ENCODE measurements at regions not wholly inside any gene's neighbourhood (a gene's known extent, or its start where the extent isn't known, plus 50 kb on each side); places are given as distances from the start of the nearest gene placed in this dataset.

DNA sequence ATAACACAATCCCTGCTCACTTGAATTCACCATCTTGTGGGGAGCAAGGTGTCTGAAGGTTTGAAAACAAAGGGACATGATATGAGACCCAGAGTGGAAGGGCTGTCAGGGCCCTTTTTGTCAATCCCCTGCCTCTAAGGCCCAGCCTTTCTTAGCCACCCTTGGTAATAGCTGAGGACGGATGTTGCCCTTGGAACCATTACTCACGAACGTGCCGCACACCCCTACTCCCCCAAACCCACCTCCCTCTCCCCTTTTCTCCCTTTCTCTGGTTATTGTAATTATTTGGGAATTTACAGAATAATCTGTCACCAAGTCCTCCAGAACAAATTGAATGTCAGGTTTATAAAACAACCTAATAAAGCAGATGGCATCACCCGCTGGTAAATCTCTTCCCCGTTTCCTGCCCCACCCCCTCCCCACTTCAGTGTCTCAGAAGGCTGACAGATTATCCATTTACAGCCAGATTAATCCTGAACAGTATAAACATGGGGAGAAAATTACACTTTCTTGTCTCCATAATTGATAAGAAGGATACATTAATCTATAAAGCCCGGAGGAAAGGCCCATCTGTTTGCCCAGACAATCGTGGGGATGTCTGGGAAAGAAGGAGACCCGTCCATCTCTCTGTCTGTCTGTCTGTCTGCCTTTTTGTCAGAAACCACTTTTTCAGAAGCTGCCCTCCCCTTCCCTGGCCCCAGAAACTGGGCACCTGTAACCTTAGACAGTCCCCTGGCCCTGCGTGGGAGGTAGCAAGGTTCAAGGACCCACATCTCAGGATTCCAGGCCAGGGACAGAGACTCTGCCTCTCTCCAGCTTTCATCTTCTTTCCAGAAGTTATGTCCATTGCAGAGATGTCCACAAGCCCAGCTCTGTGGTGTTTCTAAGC is 60.6 kb upstream of the CD34 start:
- no peak for DNase-seq (ENCODE audit: low read depth in 4 of 4, low spot score in 1 of 4)

DNA sequence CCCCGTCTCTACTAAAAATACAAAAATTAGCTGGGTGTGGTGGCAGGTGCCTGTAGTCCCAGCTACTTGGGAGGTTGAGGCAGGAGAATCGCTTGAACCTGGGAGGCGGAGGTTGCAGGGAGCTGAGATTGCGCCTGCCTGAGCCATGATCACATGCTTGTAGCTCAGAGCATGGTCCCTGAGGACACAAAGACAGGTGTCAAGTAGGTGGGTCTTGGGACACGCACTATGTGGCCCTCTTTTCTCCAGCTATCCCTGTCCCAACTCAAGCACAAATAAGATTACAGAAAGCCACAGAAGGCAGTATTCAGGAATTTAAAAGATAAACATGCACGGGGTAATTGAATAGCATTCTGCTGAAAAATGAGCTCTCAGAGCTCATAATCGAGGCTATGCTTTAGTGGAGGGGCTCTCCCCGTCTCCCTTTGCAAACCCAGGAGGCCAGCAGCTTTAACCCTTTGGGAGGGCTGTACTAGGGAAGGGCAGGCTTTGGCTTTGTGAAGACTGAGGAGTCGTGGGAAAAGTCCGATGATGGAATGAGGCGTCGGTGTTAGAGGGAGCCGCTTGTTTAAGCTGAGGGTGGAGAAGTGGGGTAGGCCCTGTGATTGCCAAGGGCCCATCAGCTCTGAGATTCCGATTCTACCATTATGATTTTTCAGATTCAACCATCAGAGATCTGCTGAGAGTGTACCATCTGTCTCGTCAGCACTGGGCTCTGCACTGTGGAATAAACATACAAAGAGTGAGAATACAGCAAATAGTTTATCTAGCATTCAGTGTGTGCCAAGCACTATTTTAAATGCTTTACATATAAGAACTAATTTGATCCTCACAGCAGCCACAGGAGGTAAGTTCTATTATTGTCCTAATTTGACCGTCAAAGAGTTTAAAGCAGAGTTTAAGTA is 59.7 kb upstream of the CD34 start:
- no peak for DNase-seq (ENCODE audit: low read depth in 4 of 4, low spot score in 1 of 4)

DNA sequence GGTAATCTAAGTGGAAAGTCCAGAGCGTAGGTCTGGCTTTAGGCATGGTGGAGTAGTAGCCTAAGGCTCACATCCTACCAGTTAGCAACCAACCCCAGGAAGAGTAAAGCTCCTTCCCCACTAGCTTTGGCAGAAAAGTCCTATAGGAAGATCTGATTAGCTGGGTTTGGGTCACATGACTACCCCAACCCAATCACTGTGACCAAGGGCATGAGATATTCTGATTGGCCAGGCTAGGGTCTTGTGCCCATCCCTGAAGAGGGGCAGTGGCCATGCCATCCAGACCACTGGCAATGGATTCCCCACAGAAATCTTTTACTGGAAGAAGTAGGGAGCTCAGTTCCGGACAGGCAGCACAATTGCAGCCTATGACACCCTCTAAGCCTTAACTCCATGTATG is 58.6 kb upstream of the CD34 start:
- no peak for DNase-seq (ENCODE audit: low read depth in 4 of 4, low spot score in 1 of 4)

DNA sequence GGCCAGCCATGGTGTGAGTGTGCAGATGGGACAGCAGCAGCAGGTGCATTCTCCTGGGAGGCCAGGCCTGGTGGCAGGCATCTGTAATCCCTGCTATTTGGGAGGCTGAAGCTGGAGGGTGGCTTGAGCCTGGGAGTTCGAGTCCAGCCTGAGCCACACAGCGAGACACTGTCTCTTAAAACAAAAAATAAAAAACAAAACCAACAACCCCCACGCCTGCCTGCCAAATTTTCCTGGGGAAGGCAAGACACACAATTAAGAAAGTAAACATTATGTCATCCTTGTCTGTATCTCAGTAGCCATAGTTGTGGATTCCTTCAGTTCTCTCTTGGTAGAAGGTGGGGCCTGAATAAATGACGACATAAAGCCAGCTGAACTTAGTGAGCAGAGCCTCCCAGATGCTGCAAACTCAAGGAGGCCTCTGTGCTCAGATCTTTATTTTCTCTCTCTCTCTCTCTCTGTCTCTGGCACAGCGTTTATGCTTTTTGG is 57.6 kb upstream of the CD34 start:
- no peak for DNase-seq (ENCODE audit: low read depth in 4 of 4, low spot score in 1 of 4)

DNA sequence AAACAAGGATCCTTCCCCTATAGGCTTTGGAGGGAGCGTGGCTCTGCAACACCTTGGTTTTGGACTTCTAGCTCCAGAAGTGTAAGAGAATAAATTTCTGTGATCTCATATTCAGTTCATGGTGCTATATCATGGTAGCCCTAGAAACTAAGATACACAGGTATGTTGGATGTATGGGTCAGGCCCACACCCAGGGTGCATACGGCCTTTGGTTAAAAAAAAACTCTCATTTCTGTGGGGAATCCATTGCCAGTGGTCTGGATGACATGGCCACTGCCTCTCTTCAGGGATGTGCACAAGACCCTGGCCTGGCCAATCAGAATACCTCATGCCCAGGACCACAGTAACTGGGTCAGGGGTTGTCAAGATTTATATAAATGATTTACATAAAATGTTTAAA is 56.8 kb upstream of the CD34 start:
- no peak for DNase-seq (ENCODE audit: low read depth in 4 of 4, low spot score in 1 of 4)

DNA sequence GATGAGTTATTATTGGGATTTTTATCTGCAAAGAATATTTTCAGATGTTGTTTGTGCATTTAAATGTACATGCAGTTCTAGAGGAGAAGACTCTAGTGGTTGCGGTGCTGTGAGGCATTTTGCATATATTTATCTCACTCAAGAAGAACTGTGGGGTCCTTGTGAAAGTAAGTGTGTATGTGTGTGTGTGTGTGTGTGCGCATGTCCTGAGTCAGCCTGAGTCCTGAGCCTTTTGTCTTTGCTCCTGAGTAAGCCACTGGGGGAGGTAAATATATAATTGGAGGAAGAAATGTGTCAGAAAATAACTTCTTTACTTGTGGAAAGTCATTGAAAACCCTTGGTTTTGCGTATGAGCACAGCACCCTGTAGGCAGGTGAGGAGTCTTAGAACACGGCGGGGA is 55.6 kb upstream of the CD34 start:
- DNase-seq (ENCODE audit: low read depth in 4 of 4, low spot score in 1 of 4), result no peak

DNA sequence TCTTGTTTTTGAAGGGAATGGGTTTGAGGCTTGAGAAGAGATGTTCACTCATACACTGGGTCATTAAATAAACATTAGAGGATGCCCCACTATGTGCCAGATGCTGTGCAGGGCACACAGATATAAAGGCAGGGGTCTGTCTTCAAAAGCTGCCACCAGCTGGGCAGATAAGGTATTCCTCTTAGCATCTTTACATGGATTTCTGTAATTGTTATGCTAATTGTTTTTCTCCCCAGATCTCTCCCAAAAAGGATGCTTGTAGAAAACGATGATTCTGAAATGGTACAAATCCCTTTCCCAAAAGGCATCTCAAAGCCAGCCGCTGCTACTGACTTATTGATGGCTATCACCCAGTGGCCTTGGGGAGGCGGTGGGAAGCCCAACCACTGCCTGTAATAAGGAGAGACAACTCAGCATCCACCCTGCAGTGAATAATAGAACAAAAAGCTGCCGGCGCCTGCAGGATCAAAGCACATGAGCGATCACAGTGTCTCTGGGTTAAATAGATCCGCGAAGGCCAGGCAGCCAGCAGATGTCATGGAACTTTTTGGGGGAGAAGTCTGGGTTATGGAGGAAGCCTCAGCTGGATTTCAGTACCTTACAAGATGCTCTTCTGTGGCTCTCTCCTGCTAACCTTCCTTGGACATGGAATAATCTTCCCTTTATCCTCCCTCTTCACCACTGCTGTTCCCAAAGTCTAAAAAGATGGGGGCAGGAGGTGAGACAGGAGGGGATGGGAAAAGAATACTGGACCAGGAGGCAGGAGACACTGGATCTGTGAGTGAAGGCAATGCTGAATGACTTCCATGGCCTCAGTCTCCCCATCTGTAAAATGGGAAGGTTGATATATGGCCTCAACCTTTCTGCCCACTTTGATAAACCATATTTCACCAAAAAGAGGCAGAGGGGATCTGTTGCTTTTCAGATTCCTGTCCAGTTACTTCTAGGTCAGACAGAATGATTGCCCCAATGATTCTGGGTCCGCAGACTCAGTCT is 54.8 kb upstream of the CD34 start:
- DNase-seq (ENCODE audit: low read depth in 4 of 4, low spot score in 1 of 4), result no peak

DNA sequence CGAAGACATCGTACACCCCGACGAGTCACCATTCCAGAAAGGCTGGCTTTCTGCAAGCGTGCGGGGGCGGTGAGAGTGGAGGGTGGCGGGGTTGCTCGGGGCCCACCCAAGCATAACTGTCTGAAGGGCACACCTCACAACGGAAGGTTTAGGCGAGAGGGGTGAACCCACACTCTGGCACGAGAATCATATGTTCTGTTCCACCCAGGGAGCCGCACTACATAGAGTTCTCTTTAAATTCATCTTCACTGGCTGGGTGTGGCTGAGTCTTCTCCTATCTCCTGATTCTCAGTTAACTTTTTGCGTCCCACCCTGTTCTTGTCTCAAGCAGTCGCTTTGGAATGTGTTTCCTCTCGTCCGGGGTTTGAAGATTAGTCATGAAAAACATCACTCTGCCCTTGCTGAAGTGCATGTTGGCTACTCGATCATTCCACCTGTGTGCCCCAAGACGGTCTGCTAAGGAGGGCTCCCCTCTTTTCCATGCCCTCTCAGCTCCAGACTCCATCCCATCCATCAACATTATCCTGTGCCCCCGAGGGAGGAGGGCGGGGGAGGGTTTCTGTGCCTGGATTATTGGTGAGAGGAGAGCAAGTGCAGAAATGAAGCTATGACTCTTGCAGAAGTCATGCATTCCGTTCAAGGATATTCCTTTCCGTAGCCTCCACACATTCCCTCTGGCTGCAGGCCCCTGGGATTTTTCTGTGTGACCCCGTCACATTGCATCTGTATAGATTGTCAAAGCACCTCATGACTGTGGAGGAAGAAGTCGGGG is 53.5 kb upstream of the CD34 start:
- DNase-seq (ENCODE audit: low read depth in 4 of 4, low spot score in 1 of 4), result no peak

DNA sequence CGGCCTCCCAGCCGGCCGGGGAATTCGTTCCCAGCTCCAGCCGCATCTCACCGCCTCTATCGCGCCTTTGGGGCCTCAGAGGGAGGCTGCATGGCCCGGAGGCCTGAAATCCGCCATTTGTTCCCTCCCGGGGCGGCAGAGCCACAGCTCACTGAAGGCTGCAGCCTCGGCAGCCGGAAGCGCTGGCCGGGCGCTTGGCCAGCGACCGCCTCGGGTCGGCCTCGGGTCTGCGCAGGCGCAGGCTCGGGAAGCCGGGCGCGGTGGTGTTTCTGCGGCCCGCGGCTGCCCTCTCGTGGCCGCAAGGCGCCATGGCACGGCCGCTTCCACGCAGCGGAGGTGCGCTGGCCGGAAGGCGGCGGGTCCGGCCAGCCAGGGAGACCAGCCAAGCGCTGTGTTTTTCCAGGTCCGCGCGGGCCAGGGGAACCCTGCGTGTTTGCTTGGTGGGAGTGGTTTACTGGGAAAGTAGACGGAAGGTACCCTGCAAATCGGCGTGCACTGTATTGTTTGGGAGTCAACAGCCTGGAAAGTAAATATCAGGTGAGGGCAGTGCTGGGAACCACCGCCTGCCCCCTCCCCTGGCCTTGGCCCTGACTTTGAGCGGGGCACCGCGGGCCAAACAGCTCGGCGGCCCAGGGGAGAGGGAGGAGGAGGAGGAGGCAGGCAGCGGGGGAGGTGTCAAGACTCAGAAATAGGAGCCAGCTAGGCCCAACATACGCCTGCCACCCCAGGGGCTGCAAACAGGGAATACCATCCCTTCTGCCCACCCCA is 52.7 kb upstream of the CD34 start:
- peak; percentile 62 to 71 (median 70) for DNase-seq (ENCODE audit: low read depth in 4 of 4, low spot score in 1 of 4)

DNA sequence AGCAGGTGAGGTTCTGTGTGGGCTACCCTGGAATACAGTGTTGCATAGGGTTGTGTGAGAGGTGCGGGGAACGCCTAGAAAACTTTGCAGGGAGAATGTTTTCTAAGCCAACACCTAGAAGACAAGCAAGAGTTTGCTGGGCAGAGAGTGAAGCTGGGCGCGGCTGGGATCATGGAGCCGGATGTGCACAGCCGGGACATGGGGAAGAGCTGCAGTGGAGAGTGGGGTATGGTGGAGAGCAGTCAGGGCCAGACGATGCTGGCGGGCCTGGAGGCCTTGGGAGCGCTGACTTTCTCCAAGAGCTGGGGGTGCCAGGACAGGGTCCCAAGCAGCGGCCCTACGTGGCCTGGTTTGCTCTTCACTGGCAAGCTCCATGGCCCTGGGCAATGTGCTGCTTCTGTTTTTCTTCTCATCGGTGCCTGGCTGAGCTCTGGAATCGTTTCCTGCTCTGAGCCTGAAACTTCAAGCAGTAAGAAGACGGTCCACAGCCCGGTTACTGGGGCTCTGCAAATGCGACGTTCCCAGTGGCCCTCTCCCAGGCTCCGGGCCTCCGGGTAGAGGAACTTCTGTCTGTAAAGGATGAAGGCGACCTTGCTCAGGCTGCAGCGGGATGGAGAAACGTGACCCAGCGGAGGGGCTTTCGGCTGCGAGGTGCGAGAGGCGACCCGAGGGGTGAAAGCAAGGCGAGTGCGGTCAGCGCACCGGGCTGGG is 51.9 kb upstream of the CD34 start:
- DNase-seq (ENCODE audit: low read depth in 4 of 4, low spot score in 1 of 4), result no peak
